ENCODE measurements at regions not wholly inside any gene's neighbourhood (a gene's known extent, or its start where the extent isn't known, plus 50 kb on each side); places are given as distances from the start of the nearest gene placed in this dataset.

DNA sequence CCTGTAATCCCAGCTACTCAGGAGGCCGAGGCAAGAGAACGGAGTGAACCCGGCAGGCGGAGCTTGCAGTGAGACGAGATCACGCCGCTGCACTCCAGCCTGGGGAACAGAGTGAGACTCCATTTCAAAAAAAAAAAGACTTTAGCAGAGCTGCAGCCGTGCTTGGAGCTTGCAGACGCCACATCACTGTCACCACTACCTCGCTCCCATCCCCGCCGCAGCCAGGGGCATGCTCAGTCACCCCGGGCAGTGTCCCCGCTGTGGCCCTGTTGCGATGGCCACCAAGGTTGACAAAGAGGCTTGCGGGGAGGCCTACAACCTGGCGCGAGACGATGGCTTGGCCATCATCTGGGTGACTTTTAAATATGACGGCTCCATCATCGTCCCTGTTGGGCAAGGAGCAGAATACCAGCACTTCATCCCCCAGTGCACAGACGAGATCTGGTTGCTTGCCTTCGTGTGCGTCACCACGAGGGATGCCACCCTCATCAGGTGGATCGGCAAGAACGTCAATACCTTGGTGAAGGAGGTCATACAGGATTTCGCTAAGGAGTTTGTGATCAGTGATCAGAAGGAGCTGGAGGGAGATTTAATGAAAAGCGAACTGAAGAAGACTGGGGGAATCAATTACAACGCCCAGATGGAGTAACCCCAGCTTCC, 118.1 kb downstream of the TNFRSF13B start:
- TF ChIP-seq, protein P1, sequence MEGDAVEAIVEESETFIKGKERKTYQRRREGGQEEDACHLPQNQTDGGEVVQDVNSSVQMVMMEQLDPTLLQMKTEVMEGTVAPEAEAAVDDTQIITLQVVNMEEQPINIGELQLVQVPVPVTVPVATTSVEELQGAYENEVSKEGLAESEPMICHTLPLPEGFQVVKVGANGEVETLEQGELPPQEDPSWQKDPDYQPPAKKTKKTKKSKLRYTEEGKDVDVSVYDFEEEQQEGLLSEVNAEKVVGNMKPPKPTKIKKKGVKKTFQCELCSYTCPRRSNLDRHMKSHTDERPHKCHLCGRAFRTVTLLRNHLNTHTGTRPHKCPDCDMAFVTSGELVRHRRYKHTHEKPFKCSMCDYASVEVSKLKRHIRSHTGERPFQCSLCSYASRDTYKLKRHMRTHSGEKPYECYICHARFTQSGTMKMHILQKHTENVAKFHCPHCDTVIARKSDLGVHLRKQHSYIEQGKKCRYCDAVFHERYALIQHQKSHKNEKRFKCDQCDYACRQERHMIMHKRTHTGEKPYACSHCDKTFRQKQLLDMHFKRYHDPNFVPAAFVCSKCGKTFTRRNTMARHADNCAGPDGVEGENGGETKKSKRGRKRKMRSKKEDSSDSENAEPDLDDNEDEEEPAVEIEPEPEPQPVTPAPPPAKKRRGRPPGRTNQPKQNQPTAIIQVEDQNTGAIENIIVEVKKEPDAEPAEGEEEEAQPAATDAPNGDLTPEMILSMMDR (IDR thresholded peaks at IDR 0.05; ENCODE audit: borderline replicate concordance, extremely low read depth, low read length, poor library complexity, severe bottlenecking) = no peak
- TF ChIP-seq EZH2 (IDR thresholded peaks at IDR 0.05; ENCODE audit: borderline replicate concordance, low read depth, low read length, severe bottlenecking) = no peak
